Renal cortical epithelial cell (primary cell): ENCODE measurements at regions not wholly inside any gene's neighbourhood (a gene's known extent, or its start where the extent isn't known, plus 50 kb on each side); places are given as distances from the start of the nearest gene placed in this dataset.

Source experiments
- DNase-seq: peaks from one replicate; pipeline ENCODE4 v3.0.0-alpha.2; 2011; ENCODE audit warnings: low read depth

DNA sequence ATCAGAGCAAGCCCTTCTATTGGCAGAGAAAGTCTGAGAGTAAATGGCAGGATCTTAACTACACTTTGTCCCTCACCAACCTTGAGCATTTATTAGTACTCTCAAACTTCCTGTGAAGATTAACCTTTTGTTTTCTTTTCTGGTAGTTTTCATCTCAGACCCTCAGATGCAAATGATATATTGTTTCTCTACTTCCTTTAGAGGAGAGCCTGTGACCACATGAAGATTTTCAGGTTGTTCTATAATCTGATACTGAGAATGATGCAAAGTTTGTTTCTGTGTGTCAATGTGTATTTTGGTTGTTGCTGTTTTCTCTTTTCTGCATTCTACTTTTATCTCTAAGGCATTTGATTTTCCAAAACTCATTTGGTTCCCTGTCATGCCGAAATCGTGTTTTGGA lies 165.8 kb upstream of the CYSLTR1 start:
- no peak for DNase-seq

DNA sequence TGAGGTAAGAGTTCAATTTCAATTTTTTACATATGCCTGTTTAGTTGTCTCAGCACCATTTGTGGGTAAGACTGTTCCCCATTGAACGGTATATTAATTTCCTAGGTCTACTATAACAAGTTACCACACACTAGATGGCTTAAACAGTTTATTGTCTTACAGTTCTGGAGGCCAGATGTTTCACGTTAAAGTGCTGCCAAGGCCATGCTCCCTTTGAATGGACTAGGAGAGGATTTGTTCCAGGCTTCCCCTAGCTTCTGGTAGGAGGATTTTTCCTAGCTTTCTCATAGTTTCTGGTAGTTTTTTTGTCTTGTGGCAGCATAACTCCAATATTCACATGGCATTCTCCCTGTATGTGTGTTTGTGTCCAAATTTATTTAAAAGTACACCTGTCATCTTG lies 149.3 kb upstream of the CYSLTR1 start:
- DNase-seq, result no peak

DNA sequence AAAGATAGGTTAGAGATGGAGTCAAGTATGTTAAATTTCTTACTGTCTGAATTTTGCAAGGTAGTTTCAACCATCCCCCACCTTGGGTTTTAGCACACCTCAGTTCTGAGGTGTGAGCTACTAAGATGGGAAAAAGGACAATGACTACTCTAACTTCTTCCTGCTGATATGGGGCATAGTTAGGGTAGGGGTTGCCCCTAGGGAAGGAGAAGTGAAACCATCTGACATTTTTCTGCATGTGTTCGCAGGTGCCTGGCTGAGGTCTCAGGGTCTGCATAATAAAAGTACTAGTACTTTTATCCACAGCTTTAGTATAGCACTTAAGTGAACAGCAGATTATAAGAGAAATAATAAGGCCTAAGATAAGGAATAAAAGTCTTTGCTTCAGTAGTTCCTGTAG lies 129.5 kb upstream of the CYSLTR1 start:
- DNase-seq, result no peak

DNA sequence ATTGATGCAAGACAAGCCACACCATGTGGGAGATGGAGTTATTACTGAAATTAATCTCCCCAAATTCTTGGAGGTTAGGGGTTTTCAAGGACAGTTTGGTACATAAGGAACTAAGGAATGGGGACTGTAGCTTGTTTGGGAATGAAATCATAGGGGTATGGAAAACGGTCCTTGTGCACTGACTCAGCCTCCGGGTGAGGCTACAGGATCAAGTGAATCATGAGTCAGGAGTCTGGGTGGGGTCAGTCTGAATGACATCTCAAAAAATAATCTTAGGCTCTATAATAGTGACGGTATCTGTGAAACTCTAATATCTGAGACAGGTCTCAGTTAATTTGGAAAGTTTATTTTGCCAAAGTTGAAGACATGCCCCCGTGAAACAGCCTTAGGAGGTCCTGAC lies 128.5 kb upstream of the CYSLTR1 start:
- DNase-seq, result peak; percentile 1

DNA sequence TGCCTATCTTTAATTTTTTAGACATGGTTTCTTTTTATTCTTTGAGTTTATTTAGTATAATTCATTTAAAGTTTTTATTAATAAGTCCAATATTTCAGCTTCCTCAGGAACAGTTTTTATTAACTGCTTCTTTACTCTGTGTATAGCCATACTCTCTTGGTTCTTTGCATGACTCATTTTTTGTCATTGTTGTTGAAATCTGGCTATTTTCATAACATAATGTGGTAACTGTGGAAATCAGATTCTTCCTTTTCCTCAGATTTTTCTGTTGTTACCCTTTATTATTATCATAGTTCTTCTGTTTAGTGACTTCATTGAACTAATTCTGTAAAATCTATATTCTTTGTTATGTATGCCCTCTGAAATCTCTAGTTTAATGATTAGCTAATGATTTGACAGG lies 124.9 kb upstream of the CYSLTR1 start:
- no peak for DNase-seq

DNA sequence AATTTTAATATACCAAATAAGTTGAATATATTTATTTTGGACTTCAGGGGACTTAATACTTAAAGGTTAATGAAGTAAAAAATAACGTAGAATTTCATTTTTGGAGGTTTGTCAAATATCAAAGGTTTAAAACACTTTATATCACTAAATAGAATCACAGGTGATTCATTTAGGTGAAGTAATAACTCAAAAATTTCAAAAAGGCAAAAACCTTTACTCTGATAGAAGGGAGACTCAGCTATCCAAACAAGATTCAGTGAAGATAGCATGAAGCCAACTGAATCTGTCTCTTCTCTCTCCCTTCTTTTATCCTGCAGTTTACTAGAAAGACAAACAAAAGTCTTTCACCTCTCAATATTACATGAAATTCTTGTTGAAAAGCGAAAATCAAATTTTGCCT lies 110.2 kb upstream of the CYSLTR1 start:
- DNase-seq, result no peak

DNA sequence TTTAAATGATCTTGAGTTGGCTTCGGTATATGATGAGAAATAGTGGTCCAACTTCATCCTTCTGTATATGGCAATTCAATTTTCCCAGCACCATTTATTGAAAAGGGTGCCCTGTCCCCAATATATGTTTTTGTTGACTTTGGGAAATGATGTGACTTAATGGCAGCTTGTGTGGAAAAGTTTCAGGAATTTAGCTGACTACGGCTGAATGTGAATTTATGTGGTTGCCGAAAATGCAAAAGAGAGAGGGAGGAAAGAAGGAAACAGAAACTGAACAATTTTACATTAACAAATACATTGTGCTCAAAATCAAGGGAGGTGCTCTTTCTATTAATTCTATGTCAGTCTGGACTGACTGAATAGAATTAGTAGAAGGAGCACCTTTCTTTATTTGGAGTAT lies 101.8 kb upstream of the CYSLTR1 start:
- DNase-seq, result no peak

DNA sequence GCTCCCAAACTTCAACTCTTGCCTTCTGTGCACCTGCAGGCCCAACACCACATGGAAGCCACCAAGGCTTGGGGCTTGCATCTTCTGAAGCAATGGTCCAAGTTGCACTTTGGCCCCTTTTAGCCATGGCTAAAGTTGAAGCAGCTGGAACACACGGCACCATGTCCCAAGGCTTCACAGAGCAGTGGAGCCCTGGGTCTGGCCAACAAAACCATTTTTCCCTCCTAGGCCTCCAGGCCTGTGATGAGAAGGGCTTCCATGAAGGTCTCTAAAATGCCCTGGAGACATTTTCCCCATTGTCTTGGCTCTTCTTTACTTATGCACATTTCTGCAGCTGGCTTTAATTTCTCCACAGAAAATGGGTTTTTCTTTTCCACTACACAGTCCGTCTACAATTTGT lies 61.3 kb upstream of the CYSLTR1 start:
- DNase-seq, result no peak

DNA sequence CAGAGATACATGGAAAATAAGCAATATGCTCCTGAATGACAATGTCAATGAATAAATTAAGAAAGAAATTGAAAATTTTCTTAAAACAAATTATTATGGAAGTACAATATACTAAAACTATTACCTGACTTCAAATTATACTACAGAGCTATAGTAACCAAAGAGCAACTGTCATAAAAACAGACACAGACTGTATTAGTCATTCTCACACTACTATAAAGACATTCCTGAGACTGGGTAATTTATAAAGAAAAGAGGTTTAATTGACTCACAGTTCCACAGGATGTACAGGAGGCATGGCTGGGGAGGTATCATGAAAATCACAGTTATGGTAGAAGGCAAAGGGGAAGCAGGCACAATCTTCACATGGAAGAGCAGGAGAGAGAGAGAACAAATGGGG lies 60.0 kb upstream of the CYSLTR1 start:
- DNase-seq, result no peak

DNA sequence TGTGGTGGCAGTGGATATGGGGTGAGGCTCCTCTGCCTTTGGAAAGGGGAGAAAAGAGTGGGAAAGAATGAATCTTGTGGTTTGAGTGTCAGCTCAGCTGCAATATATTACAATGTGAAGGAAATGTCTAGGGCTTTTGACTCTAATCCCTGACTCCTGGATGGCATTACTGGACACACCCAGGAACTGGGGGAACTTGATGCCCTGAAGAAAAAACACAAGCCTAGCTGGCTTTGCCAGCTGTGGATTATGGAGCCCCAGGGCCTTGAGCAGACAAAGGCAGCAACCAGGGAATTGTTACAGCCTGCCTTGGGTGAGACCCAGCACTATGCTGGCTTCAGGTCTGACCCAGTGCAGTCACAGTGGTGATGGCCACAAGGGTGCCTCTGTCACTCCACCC lies 57.1 kb upstream of the CYSLTR1 start:
- no peak for DNase-seq

DNA sequence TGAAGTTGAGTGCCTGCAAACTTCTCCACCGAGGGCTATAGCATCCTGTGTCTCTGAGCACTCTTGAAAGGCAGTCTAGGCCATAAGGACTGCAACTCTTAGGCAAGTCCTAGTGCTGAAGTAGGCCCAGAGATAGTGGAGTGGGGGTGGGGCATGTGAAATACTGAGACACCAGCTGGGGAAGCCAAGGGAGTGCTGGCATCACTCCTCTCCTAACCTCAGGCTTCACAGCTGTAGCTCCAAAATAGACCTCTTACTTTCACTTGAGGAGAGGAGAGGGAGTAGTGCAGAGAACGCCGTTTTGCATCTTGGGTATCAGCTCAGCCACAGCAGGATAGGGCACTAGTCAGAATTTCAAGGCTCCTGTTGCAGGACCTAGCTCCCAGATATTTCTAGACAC lies 56.2 kb upstream of the CYSLTR1 start:
- DNase-seq, result no peak

DNA sequence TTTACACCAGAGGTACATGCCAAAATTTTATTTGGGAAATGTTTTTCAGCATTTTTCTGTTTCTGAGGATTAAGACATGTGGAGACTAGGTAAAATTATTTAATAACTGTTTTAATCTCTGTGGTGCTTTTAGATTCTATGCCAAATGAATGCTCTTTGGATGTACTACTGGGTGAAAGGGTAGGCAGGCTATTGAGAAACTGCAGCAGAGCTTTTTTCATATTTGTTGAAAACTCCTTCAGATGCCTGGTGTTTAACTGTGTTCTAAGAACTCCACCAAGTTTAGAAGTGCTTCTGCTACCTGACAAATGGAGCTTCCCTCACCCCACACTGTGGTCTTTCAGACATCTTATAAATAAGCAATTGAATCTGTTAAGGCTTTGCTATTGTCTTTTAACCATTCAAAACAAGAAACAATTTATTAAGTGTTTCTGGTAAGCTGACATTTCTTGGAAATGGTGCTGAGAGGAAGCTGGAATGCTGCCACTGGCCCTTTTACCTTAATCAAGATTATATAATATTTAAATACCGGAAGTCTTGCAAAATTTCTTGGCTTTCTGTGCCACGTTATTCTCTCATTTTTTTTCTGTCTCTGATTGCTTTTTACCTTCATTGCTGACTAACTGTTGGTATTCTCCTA lies 51.2 kb upstream of the CYSLTR1 start:
- DNase-seq, result no peak
